ENCODE measurements at regions not wholly inside any gene's neighbourhood (a gene's known extent, or its start where the extent isn't known, plus 50 kb on each side); places are given as distances from the start of the nearest gene placed in this dataset.

DNA sequence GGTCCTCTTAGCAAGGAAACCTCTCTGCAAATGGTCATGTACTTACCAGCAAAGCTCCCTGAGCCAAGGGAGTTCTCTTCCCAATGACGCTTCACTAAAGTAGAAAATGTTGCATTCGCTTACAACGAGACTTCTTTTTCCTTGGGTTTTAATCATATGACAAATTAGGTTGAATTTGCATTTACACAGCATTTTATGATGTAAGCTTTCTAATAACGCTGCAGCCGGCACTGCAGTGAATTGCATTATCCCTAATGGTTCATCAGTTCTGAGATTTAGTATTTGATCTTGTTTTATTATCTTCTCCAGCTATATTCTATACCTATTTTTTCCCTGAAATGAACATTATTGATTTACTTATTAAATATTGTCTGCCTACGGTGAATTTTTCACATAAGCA lies 339.3 kb upstream of the PFKP start:
- ATAC-seq (no peak), DNase-seq (no peak)
- no peaks in the 10 kb centered on the region for H3K9me3 ChIP-seq (ENCODE audit: control insufficient read depth in 2 of 3, low read length in 3 of 3)
- POLR2A ChIA-PET = no interaction called here
- no peaks in the 10 kb centered on the region for H3K36me3 ChIP-seq (ENCODE audit: control insufficient read depth in 2 of 3, insufficient read depth in 3 of 3, low read length in 3 of 3)
- H3K27me3 ChIP-seq (ENCODE audit: control insufficient read depth in 2 of 2, insufficient read depth in 2 of 2, low read length in 2 of 2) = no peaks in the 10 kb centered on the region
- Mint-ChIP-seq H3K4me3 (no peak overlapping the region), H3K27me3 (peaks cover 0 to 22% (median 14%) of the 10 kb centered on the region in 5 donors), H3K36me3 (no peaks in the 10 kb centered on the region), H3K4me1 (no peaks in the 10 kb centered on the region), H3K9me3 (peaks cover 0 to 10% (median 6%) of the 10 kb centered on the region in 11 donors), H3K27ac (no peak overlapping the region)
- CTCF ChIA-PET = no interaction called here
- intact Hi-C loops (cut with micrococcal nuclease) = no loop called here
- no peak overlapping the region for H3K27ac ChIP-seq (ENCODE audit: low read depth, low read length)
- H3K4me3 ChIP-seq (ENCODE audit: low read length) = no peak overlapping the region
- no peaks in the 10 kb centered on the region for H3K4me1 ChIP-seq (ENCODE audit: control insufficient read depth in 2 of 2, insufficient read depth in 2 of 2, low read length in 2 of 2)

DNA sequence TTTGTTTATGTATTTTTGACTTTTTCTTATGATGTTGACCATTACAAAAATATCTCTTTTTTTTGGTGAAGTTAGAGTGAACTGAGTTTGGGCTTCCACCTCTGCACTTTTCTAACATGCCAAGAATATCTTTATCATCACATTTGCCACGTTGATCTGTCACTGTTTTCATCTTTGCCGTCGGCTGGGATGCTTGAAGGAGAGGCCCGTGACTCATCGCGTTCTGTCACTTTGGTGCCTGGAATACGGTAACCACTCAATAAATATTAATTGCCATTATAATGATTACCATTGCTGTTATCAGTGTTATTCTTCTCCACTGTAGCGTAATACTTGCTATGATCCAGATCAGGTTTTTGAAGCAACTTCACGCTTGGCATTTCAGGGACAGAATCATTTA lies 350.8 kb upstream of the PFKP start:
- peaks cover 0 to 7% (median 0%) of the 10 kb centered on the region in 11 donors for H3K9me3 Mint-ChIP-seq
- no peaks in the 10 kb centered on the region for H3K36me3 Mint-ChIP-seq

GRCh38 chr10:2714597-2714996 lies 352.8 kb upstream of the PFKP start:
- Mint-ChIP-seq H3K4me1 (no peaks in the 10 kb centered on the region), H3K4me3 (no peak overlapping the region), H3K9me3 (peaks cover 0 to 15% (median 3%) of the 10 kb centered on the region in 11 donors), H3K36me3 (peaks cover 0 to 8% (median 0%) of the 10 kb centered on the region in 5 donors), H3K27ac (no peak overlapping the region), H3K27me3 (peaks cover 0 to 44% (median 11%) of the 10 kb centered on the region in 5 donors)
- H3K4me1 ChIP-seq (ENCODE audit: control insufficient read depth in 2 of 2, insufficient read depth in 2 of 2, low read length in 2 of 2) = no peaks in the 10 kb centered on the region
- DNase-seq = no peak
- no peaks in the 10 kb centered on the region for H3K27me3 ChIP-seq (ENCODE audit: control insufficient read depth in 2 of 2, insufficient read depth in 2 of 2, low read length in 2 of 2)
- no peak for ATAC-seq
- POLR2A ChIA-PET = no interaction called here
- intact Hi-C loops (cut with micrococcal nuclease) = no loop called here
- no peak overlapping the region for H3K27ac ChIP-seq (ENCODE audit: low read depth, low read length)
- no peak overlapping the region for H3K4me3 ChIP-seq (ENCODE audit: low read length)
- no peaks in the 10 kb centered on the region for H3K36me3 ChIP-seq (ENCODE audit: control insufficient read depth in 2 of 3, insufficient read depth in 3 of 3, low read length in 3 of 3)
- no peaks in the 10 kb centered on the region for H3K9me3 ChIP-seq (ENCODE audit: control insufficient read depth in 2 of 3, low read length in 3 of 3)
- CTCF ChIA-PET = no interaction called here

More for the DNA sequence above, 350.8 kb upstream of the PFKP start:
- Histone ChIP-seq H3K9me3 (ENCODE audit: control insufficient read depth in 2 of 3, low read length in 3 of 3) (no peaks in the 10 kb centered on the region), H3K27me3 (ENCODE audit: control insufficient read depth in 2 of 2, insufficient read depth in 2 of 2, low read length in 2 of 2) (no peaks in the 10 kb centered on the region), H3K4me1 (ENCODE audit: control insufficient read depth in 2 of 2, insufficient read depth in 2 of 2, low read length in 2 of 2) (no peaks in the 10 kb centered on the region), H3K27ac (ENCODE audit: low read depth, low read length) (no peak overlapping the region), H3K4me3 (ENCODE audit: low read length) (no peak overlapping the region), H3K36me3 (ENCODE audit: control insufficient read depth in 2 of 3, insufficient read depth in 3 of 3, low read length in 3 of 3) (no peaks in the 10 kb centered on the region)
- no peak for ATAC-seq
- ChIA-PET CTCF (no interaction called here), POLR2A (no interaction called here)
- H3K27ac Mint-ChIP-seq = no peak overlapping the region
- peaks cover 0 to 29% (median 5%) of the 10 kb centered on the region in 5 donors for H3K27me3 Mint-ChIP-seq
- intact Hi-C loops (cut with micrococcal nuclease) = no loop called here
- H3K4me3 Mint-ChIP-seq = no peak overlapping the region
- H3K4me1 Mint-ChIP-seq = no peaks in the 10 kb centered on the region
- DNase-seq = no peak

GRCh38 chr10:2703953-2704352 lies 363.4 kb upstream of the PFKP start:
- no peak overlapping the region for H3K27ac Mint-ChIP-seq
- ATAC-seq = no peak

GRCh38 chr10:2701802-2702201 lies 365.5 kb upstream of the PFKP start:
- DNase-seq (no peak), ATAC-seq (no peak)
- Histone ChIP-seq H3K36me3 (ENCODE audit: control insufficient read depth in 2 of 3, insufficient read depth in 3 of 3, low read length in 3 of 3) (no peaks in the 10 kb centered on the region), H3K4me1 (ENCODE audit: control insufficient read depth in 2 of 2, insufficient read depth in 2 of 2, low read length in 2 of 2) (no peaks in the 10 kb centered on the region), H3K4me3 (ENCODE audit: low read length) (no peak overlapping the region), H3K27ac (ENCODE audit: low read depth, low read length) (no peak overlapping the region), H3K9me3 (ENCODE audit: control insufficient read depth in 2 of 3, low read length in 3 of 3) (no peaks in the 10 kb centered on the region), H3K27me3 (ENCODE audit: control insufficient read depth in 2 of 2, insufficient read depth in 2 of 2, low read length in 2 of 2) (no peaks in the 10 kb centered on the region)
- Mint-ChIP-seq H3K4me3 (no peak overlapping the region), H3K9me3 (peaks cover 0 to 2% (median 0%) of the 10 kb centered on the region in 11 donors), H3K36me3 (no peaks in the 10 kb centered on the region), H3K4me1 (no peaks in the 10 kb centered on the region), H3K27me3 (peaks cover 0 to 4% (median 0%) of the 10 kb centered on the region in 5 donors), H3K27ac (no peak overlapping the region)
- ChIA-PET CTCF (no interaction called here), POLR2A (no interaction called here)
- intact Hi-C loops (cut with micrococcal nuclease) = no loop called here

More at GRCh38 chr10:2703953-2704352, 363.4 kb upstream of the PFKP start:
- H3K27ac ChIP-seq (ENCODE audit: low read depth, low read length) = no peak overlapping the region
- no peak for DNase-seq
- intact Hi-C loops (cut with micrococcal nuclease) = no loop called here
- Mint-ChIP-seq H3K9me3 (peaks cover 0 to 5% (median 2%) of the 10 kb centered on the region in 11 donors), H3K4me3 (no peak overlapping the region), H3K27me3 (no peaks in the 10 kb centered on the region), H3K36me3 (no peaks in the 10 kb centered on the region), H3K4me1 (no peaks in the 10 kb centered on the region)
- no peak overlapping the region for H3K4me3 ChIP-seq (ENCODE audit: low read length)
- no peaks in the 10 kb centered on the region for H3K9me3 ChIP-seq (ENCODE audit: control insufficient read depth in 2 of 3, low read length in 3 of 3)
- POLR2A ChIA-PET = no interaction called here
- no peaks in the 10 kb centered on the region for H3K36me3 ChIP-seq (ENCODE audit: control insufficient read depth in 2 of 3, insufficient read depth in 3 of 3, low read length in 3 of 3)
- no peaks in the 10 kb centered on the region for H3K27me3 ChIP-seq (ENCODE audit: control insufficient read depth in 2 of 2, insufficient read depth in 2 of 2, low read length in 2 of 2)
- CTCF ChIA-PET = no interaction called here
- H3K4me1 ChIP-seq (ENCODE audit: control insufficient read depth in 2 of 2, insufficient read depth in 2 of 2, low read length in 2 of 2) = no peaks in the 10 kb centered on the region

- Histone ChIP-seq H3K36me3 (ENCODE audit: control insufficient read depth in 2 of 3, insufficient read depth in 3 of 3, low read length in 3 of 3) (no peaks in the 10 kb centered on the region), H3K27ac (ENCODE audit: low read depth, low read length) (no peak overlapping the region), H3K4me3 (ENCODE audit: low read length) (no peak overlapping the region), H3K9me3 (ENCODE audit: control insufficient read depth in 2 of 3, low read length in 3 of 3) (no peaks in the 10 kb centered on the region), H3K4me1 (ENCODE audit: control insufficient read depth in 2 of 2, insufficient read depth in 2 of 2, low read length in 2 of 2) (no peaks in the 10 kb centered on the region), H3K27me3 (ENCODE audit: control insufficient read depth in 2 of 2, insufficient read depth in 2 of 2, low read length in 2 of 2) (no peaks in the 10 kb centered on the region)
- ATAC-seq = no peak
- CTCF ChIA-PET = no interaction called here
- DNase-seq = no peak
- no peak overlapping the region for H3K4me3 Mint-ChIP-seq
- no peak overlapping the region for H3K27ac Mint-ChIP-seq
- H3K9me3 Mint-ChIP-seq = peaks cover 0 to 2% (median 0%) of the 10 kb centered on the region in 11 donors
- POLR2A ChIA-PET = no interaction called here
- H3K36me3 Mint-ChIP-seq = no peaks in the 10 kb centered on the region
- peaks cover 0 to 4% (median 0%) of the 10 kb centered on the region in 5 donors for H3K27me3 Mint-ChIP-seq
- no peaks in the 10 kb centered on the region for H3K4me1 Mint-ChIP-seq
- intact Hi-C loops (cut with micrococcal nuclease) = no loop called here
These were observed 366.6 kb upstream of the PFKP start for GRCh38 chr10:2700626-2701305.

DNA sequence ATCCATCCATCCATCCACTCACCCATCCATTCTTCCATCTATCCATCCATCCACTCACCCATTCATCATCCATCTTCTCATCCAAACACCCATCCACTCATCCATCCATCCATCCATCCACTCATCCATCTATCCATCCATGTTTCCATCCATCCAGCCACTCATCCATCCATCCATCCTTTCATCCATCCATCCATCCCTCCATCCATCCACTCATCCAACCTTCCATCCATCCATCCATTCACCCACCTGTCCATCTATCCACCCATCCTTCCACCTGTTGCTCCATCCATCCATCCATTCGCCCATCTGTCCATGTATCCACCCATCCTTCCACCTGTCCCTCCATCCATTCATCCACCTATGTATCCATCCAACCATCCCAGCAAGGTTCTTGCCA lies 378.4 kb upstream of the PFKP start:
- H3K4me1 ChIP-seq (ENCODE audit: control insufficient read depth in 2 of 2, insufficient read depth in 2 of 2, low read length in 2 of 2) = no peaks in the 10 kb centered on the region
- CTCF ChIA-PET = no interaction called here
- H3K27me3 ChIP-seq (ENCODE audit: control insufficient read depth in 2 of 2, insufficient read depth in 2 of 2, low read length in 2 of 2) = no peaks in the 10 kb centered on the region
- no peaks in the 10 kb centered on the region for H3K36me3 Mint-ChIP-seq
- H3K4me3 ChIP-seq (ENCODE audit: low read length) = no peak overlapping the region
- POLR2A ChIA-PET = no interaction called here
- no peak overlapping the region for H3K27ac ChIP-seq (ENCODE audit: low read depth, low read length)
- no peaks in the 10 kb centered on the region for H3K9me3 ChIP-seq (ENCODE audit: control insufficient read depth in 2 of 3, low read length in 3 of 3)
- no peak overlapping the region for H3K27ac Mint-ChIP-seq
- ATAC-seq = no peak
- H3K9me3 Mint-ChIP-seq = peaks cover 0 to 6% (median 0%) of the 10 kb centered on the region in 11 donors
- no peaks in the 10 kb centered on the region for H3K36me3 ChIP-seq (ENCODE audit: control insufficient read depth in 2 of 3, insufficient read depth in 3 of 3, low read length in 3 of 3)
- no peaks in the 10 kb centered on the region for H3K4me1 Mint-ChIP-seq
- peaks cover 0 to 27% (median 11%) of the 10 kb centered on the region in 5 donors for H3K27me3 Mint-ChIP-seq
- DNase-seq = no peak
- intact Hi-C loops (cut with micrococcal nuclease) = no loop called here
- H3K4me3 Mint-ChIP-seq = no peak overlapping the region

Data from naive thymus-derived CD4-positive, alpha-beta T cell (primary cell).